ENCODE measurements at regions not wholly inside any gene's neighbourhood (a gene's known extent, or its start where the extent isn't known, plus 50 kb on each side); places are given as distances from the start of the nearest gene placed in this dataset.

- H3K14ac ChIP-seq (ENCODE audit: low read length) = no peak overlapping the region
- no peaks in the 10 kb centered on the region for H3K36me3 ChIP-seq (ENCODE audit: control insufficient read depth in 1 of 2, insufficient read depth in 2 of 2, low read length in 2 of 2)
- no peak overlapping the region for H4K8ac ChIP-seq (ENCODE audit: low read depth, low read length)
- H3K4ac ChIP-seq (ENCODE audit: low read depth, low read length) = no peak overlapping the region
- no peak overlapping the region for H2BK5ac ChIP-seq (ENCODE audit: low read depth, low read length, poor library complexity)
- no peaks in the 10 kb centered on the region for H3K79me1 ChIP-seq (ENCODE audit: low read length)
- H4K91ac ChIP-seq (ENCODE audit: low read depth, low read length) = no peak overlapping the region
- peaks cover 0 to 3% of the 10 kb centered on the region in 2 experiments for H3K4me1 ChIP-seq (ENCODE audit: control insufficient read depth in 1 of 2, insufficient read depth in 2 of 2, low read length in 2 of 2)
- no peak overlapping the region for H3K23ac ChIP-seq (ENCODE audit: low read length)
- H3K4me3 ChIP-seq (ENCODE audit: low read depth, low read length) = no peak overlapping the region
- H3K9ac ChIP-seq (ENCODE audit: low read length) = no peak overlapping the region
- no peak overlapping the region for H2BK120ac ChIP-seq (ENCODE audit: insufficient read depth, low read length, poor library complexity)
- no peak overlapping the region for H3K4me2 ChIP-seq (ENCODE audit: low read length)
- no peaks in the 10 kb centered on the region for H3K9me3 ChIP-seq (ENCODE audit: insufficient read depth, low read depth, low read length)
- no peaks in the 10 kb centered on the region for H3K79me2 ChIP-seq (ENCODE audit: control insufficient read depth, insufficient read depth, low read length, poor library complexity)
- H2AFZ ChIP-seq (ENCODE audit: insufficient read depth, low read length, poor library complexity) = no peak overlapping the region
- DNase-seq = no peak
- H3K18ac ChIP-seq (ENCODE audit: low read length) = no peak overlapping the region
- H4K12ac ChIP-seq (ENCODE audit: low read depth, low read length) = no peak overlapping the region
- H2BK12ac ChIP-seq (ENCODE audit: low read length) = no peak overlapping the region
- WGBS (ENCODE audit: extremely low coverage, insufficient coverage, insufficient read length) = no CpG with 5 or more reads among the region's 4 CpGs
- H3K27me3 ChIP-seq (ENCODE audit: insufficient read depth, low read length) = no peaks in the 10 kb centered on the region
- H3K27ac ChIP-seq (ENCODE audit: low read depth, low read length) = no peak overlapping the region
- no peak overlapping the region for H2AK5ac ChIP-seq (ENCODE audit: low read length)
Measured at GRCh38 chr13:58434943-58435342, 803.4 kb downstream of the PCDH17 start.

- Histone ChIP-seq H3K18ac (ENCODE audit: low read length) (no peak overlapping the region), H2BK120ac (ENCODE audit: insufficient read depth, low read length, poor library complexity) (no peak overlapping the region), H2BK12ac (ENCODE audit: low read length) (no peak overlapping the region), H3K9me3 (ENCODE audit: insufficient read depth, low read depth, low read length) (no peaks in the 10 kb centered on the region), H3K4ac (ENCODE audit: low read depth, low read length) (no peak overlapping the region), H3K4me3 (ENCODE audit: low read depth, low read length) (no peak overlapping the region), H3K9ac (ENCODE audit: low read length) (no peak overlapping the region), H4K12ac (ENCODE audit: low read depth, low read length) (no peak overlapping the region), H3K27me3 (ENCODE audit: insufficient read depth, low read length) (no peaks in the 10 kb centered on the region), H3K79me1 (ENCODE audit: low read length) (no peaks in the 10 kb centered on the region), H4K8ac (ENCODE audit: low read depth, low read length) (no peak overlapping the region), H2BK5ac (ENCODE audit: low read depth, low read length, poor library complexity) (no peak overlapping the region), H3K79me2 (ENCODE audit: control insufficient read depth, insufficient read depth, low read length, poor library complexity) (no peaks in the 10 kb centered on the region), H2AFZ (ENCODE audit: insufficient read depth, low read length, poor library complexity) (no peak overlapping the region), H3K4me2 (ENCODE audit: low read length) (no peak overlapping the region), H3K14ac (ENCODE audit: low read length) (no peak overlapping the region), H3K27ac (ENCODE audit: low read depth, low read length) (no peak overlapping the region), H2AK5ac (ENCODE audit: low read length) (no peak overlapping the region), H3K36me3 (ENCODE audit: control insufficient read depth in 1 of 2, insufficient read depth in 2 of 2, low read length in 2 of 2) (no peaks in the 10 kb centered on the region), H3K4me1 (ENCODE audit: control insufficient read depth in 1 of 2, insufficient read depth in 2 of 2, low read length in 2 of 2) (peaks cover 0 to 3% of the 10 kb centered on the region in 2 experiments), H4K91ac (ENCODE audit: low read depth, low read length) (no peak overlapping the region), H3K23ac (ENCODE audit: low read length) (no peak overlapping the region)
- no peak for DNase-seq
- no CpG with 5 or more reads among the region's 5 CpGs for WGBS (ENCODE audit: extremely low coverage, insufficient coverage, insufficient read length)
Measured at GRCh38 chr13:58437427-58437826, 805.9 kb downstream of the PCDH17 start.

- Histone ChIP-seq H2BK12ac (ENCODE audit: low read length) (no peak overlapping the region), H3K4me1 (ENCODE audit: control insufficient read depth in 1 of 2, insufficient read depth in 2 of 2, low read length in 2 of 2) (no peaks in the 10 kb centered on the region), H3K4me2 (ENCODE audit: low read length) (no peak overlapping the region), H3K18ac (ENCODE audit: low read length) (no peak overlapping the region), H3K4ac (ENCODE audit: low read depth, low read length) (no peak overlapping the region), H2BK120ac (ENCODE audit: insufficient read depth, low read length, poor library complexity) (no peak overlapping the region), H4K12ac (ENCODE audit: low read depth, low read length) (no peak overlapping the region), H3K27ac (ENCODE audit: low read depth, low read length) (no peak overlapping the region), H3K9ac (ENCODE audit: low read length) (no peak overlapping the region), H4K91ac (ENCODE audit: low read depth, low read length) (no peak overlapping the region), H3K36me3 (ENCODE audit: control insufficient read depth in 1 of 2, insufficient read depth in 2 of 2, low read length in 2 of 2) (no peaks in the 10 kb centered on the region), H2AFZ (ENCODE audit: insufficient read depth, low read length, poor library complexity) (no peak overlapping the region), H3K79me1 (ENCODE audit: low read length) (no peaks in the 10 kb centered on the region), H3K27me3 (ENCODE audit: insufficient read depth, low read length) (no peaks in the 10 kb centered on the region), H3K4me3 (ENCODE audit: low read depth, low read length) (no peak overlapping the region), H4K8ac (ENCODE audit: low read depth, low read length) (no peak overlapping the region), H2AK5ac (ENCODE audit: low read length) (no peak overlapping the region), H3K9me3 (ENCODE audit: insufficient read depth, low read depth, low read length) (no peaks in the 10 kb centered on the region), H2BK5ac (ENCODE audit: low read depth, low read length, poor library complexity) (no peak overlapping the region), H3K23ac (ENCODE audit: low read length) (no peak overlapping the region), H3K14ac (ENCODE audit: low read length) (no peak overlapping the region), H3K79me2 (ENCODE audit: control insufficient read depth, insufficient read depth, low read length, poor library complexity) (no peaks in the 10 kb centered on the region)
- DNase-seq = no peak
- WGBS (ENCODE audit: extremely low coverage, insufficient coverage, insufficient read length) = no CpG with 5 or more reads among the region's 2 CpGs
Measured at GRCh38 chr13:58446979-58447378, 815.4 kb downstream of the PCDH17 start.

- no peak overlapping the region for H3K14ac ChIP-seq (ENCODE audit: low read length)
- H4K12ac ChIP-seq (ENCODE audit: low read depth, low read length) = no peak overlapping the region
- H2BK12ac ChIP-seq (ENCODE audit: low read length) = no peak overlapping the region
- H2BK120ac ChIP-seq (ENCODE audit: insufficient read depth, low read length, poor library complexity) = no peak overlapping the region
- H3K18ac ChIP-seq (ENCODE audit: low read length) = no peak overlapping the region
- H3K9ac ChIP-seq (ENCODE audit: low read length) = no peak overlapping the region
- peak overlapping the region; percentile 30 for H3K4me2 ChIP-seq (ENCODE audit: low read length)
- no peak overlapping the region for H3K4ac ChIP-seq (ENCODE audit: low read depth, low read length)
- H4K8ac ChIP-seq (ENCODE audit: low read depth, low read length) = no peak overlapping the region
- H3K79me2 ChIP-seq (ENCODE audit: control insufficient read depth, insufficient read depth, low read length, poor library complexity) = no peaks in the 10 kb centered on the region
- H2AFZ ChIP-seq (ENCODE audit: insufficient read depth, low read length, poor library complexity) = no peak overlapping the region
- no peak overlapping the region for H2BK5ac ChIP-seq (ENCODE audit: low read depth, low read length, poor library complexity)
- no peaks in the 10 kb centered on the region for H3K27me3 ChIP-seq (ENCODE audit: insufficient read depth, low read length)
- H3K36me3 ChIP-seq (ENCODE audit: control insufficient read depth in 1 of 2, insufficient read depth in 2 of 2, low read length in 2 of 2) = no peaks in the 10 kb centered on the region
- H3K9me3 ChIP-seq (ENCODE audit: insufficient read depth, low read depth, low read length) = no peaks in the 10 kb centered on the region
- no peaks in the 10 kb centered on the region for H3K79me1 ChIP-seq (ENCODE audit: low read length)
- H3K4me1 ChIP-seq (ENCODE audit: control insufficient read depth in 1 of 2, insufficient read depth in 2 of 2, low read length in 2 of 2) = no peaks in the 10 kb centered on the region
- no peak overlapping the region for H3K4me3 ChIP-seq (ENCODE audit: low read depth, low read length)
- no CpG with 5 or more reads among the region's 3 CpGs for WGBS (ENCODE audit: extremely low coverage, insufficient coverage, insufficient read length)
- H3K23ac ChIP-seq (ENCODE audit: low read length) = no peak overlapping the region
- peak overlapping the region; percentile 4 for H3K27ac ChIP-seq (ENCODE audit: low read depth, low read length)
- H2AK5ac ChIP-seq (ENCODE audit: low read length) = no peak overlapping the region
- peak; percentile 19 to 70 for DNase-seq
- H4K91ac ChIP-seq (ENCODE audit: low read depth, low read length) = no peak overlapping the region
Measured at GRCh38 chr13:58452123-58452623, 820.6 kb downstream of the PCDH17 start.

All from trophoblast cell (in vitro differentiated cells and primary cell).